ENCODE measurements at regions not wholly inside any gene's neighbourhood (a gene's known extent, or its start where the extent isn't known, plus 50 kb on each side); places are given as distances from the start of the nearest gene placed in this dataset.

DNA sequence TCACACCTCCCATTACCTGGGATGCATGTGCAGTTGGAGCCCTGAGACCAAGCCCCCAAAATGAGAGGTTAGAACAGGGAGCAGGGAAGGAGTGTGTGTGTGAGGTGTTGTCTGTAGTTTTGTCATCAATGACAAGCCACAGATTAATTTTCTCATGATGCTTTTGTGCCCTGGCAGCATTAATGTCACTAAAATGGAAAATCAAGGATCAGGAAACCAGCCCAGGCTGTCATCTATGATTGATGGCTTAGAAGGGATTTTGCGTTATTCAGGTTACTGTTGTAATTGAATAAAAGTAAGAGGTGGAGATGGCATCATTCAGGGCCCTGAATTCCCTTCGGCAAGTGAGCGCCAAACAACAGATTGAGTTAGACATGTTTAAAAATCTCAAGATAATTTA lies 130.5 kb upstream of the C1QTNF7 start:
- no peak for TF ChIP-seq CTCF (IDR thresholded peaks at IDR 0.05)
- TF ChIP-seq POLR2AphosphoS5 (IDR thresholded peaks at IDR 0.05) = no peak
- TF ChIP-seq POLR2A (IDR thresholded peaks at IDR 0.05) = no peak
